GM13976 (cell line): ENCODE measurements at regions not wholly inside any gene's neighbourhood (a gene's known extent, or its start where the extent isn't known, plus 50 kb on each side); places are given as distances from the start of the nearest gene placed in this dataset.

Source experiments
- DNase-seq: peaks from one replicate; pipeline ENCODE4 v3.0.0; 2012; ENCODE audit warnings: low spot score
- in situ Hi-C: fragments of 300-500 bp; cut with MboI; formaldehyde crosslinking; loops from one replicate; pipeline ENCODE4 v1.12.0; 2022; ENCODE audit warnings: low sequenced_read_pairs, mixed read lengths, inconsistent platforms; ENCODE audit not compliant: unreplicated experiment
- TF ChIP-seq, protein P1 (sequence below): IDR thresholded peaks from 2 replicates; pipeline ENCODE4 v1.5.1; 2012; ENCODE audit warnings: borderline replicate concordance, mild to moderate bottlenecking; ENCODE audit not compliant: insufficient read depth; ENCODE audit errors: extremely low read depth, missing control alignments, control extremely low read depth

DNA sequence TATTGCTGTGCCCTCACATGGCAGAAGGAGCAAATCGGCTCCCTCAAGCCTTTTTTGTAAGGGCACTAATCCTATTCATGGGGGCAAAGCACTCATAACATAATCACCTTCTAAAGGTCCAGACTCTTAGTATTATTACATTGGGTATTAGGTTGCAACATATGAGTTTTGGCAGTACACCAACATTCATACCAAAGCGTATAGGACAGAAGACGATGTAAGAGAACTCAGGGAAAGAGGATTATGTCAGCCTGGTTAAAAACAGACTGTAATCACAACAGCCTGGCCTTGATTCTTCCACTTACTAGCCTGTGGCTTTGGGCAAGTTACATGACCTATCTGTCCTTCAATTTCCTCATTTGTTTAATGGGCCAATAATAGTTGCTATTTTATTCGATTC is 828.5 kb upstream of the NECTIN3 start:
- in situ Hi-C loops: no loop called here
- TF ChIP-seq, protein P1, sequence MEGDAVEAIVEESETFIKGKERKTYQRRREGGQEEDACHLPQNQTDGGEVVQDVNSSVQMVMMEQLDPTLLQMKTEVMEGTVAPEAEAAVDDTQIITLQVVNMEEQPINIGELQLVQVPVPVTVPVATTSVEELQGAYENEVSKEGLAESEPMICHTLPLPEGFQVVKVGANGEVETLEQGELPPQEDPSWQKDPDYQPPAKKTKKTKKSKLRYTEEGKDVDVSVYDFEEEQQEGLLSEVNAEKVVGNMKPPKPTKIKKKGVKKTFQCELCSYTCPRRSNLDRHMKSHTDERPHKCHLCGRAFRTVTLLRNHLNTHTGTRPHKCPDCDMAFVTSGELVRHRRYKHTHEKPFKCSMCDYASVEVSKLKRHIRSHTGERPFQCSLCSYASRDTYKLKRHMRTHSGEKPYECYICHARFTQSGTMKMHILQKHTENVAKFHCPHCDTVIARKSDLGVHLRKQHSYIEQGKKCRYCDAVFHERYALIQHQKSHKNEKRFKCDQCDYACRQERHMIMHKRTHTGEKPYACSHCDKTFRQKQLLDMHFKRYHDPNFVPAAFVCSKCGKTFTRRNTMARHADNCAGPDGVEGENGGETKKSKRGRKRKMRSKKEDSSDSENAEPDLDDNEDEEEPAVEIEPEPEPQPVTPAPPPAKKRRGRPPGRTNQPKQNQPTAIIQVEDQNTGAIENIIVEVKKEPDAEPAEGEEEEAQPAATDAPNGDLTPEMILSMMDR: no peak
- no peak for DNase-seq

DNA sequence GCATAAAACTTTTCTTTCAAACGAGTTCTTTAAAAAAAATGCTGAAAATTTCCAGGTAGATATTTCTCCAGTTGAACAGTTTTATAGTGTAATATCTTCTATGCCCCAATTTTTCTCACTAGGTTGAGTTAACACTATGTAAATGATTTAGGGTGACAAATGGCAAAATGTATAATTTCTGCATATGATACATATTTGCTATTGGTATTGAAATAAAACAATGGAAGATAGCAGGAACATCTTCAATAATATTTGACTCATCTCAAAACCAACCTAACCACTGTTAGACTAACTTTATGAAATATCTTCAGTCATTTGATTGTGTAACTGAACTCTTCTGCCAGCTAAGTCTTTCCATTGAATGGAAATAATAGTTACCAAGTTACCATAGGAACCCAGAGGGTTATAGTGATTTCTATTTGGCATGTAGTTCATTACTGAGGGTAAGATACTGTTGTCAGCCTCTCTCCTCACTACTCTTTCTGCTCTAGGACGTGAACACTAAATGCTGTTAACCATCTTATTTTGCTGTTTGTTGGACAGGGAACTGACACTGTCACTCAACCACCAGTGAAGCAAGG is 824.7 kb upstream of the NECTIN3 start:
- no peak for DNase-seq
- TF ChIP-seq, protein P1: no peak
- in situ Hi-C loops: no loop called here

DNA sequence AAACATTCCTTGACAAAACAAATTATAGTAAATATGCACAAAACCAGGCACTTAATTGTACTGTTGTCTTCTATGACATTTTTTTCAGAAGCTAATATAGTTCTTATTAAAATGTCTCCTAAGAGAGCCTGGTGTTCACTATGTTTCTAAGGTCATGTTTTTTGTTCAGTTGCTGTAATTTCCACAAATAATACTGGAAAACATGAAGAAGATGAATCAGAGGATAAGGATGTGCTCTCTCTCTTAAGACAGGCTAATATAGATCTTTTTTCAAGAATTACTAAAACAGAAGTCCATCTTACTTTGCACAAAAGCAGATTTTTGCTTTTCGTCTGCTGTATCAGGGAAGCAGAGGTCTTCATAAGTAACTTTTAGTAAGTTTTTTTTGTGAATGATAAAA is 823.0 kb upstream of the NECTIN3 start:
- in situ Hi-C loops: no loop called here
- TF ChIP-seq, protein P1: no peak
- no peak for DNase-seq

DNA sequence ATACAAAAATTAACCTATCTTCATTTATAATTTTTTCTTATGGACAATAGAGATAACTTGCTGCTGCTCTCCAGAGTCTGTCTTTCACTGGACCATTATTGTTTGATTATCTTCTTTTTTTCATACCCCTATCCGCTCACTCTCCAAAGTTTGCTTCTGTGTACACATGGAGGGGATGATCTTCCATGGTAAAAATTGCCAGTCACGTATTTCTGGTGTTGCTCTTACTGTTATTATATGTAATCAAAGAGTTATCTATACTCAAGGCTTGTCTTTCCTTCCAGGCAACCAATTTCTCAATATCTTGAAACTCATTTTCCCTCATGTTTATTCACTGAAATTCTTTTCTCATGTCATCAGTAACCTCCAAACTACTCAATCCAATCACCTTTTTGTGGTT is 817.8 kb upstream of the NECTIN3 start:
- TF ChIP-seq, protein P1: no peak
- in situ Hi-C loops: no loop called here
- no peak for DNase-seq

DNA sequence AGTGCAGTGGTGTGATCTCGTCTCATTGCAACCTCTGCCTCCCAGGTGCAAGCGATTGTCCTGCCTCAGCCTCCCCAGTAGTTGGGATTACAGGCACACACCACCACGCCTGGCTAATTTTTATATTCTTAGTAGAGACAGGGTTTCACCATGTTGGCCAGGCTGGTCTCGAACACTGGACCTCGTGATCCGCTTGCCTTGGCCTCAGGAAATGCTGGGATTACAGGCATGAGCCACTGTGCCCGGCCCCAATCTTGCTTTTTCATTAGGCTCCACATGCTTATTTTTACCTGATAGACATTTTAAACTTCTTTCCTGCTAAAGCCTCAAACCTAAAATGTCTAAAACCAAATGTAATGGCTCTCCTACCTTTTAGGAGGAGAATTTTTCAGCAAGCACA is 817.0 kb upstream of the NECTIN3 start:
- in situ Hi-C loops: no loop called here
- TF ChIP-seq, protein P1: no peak
- DNase-seq: no peak

DNA sequence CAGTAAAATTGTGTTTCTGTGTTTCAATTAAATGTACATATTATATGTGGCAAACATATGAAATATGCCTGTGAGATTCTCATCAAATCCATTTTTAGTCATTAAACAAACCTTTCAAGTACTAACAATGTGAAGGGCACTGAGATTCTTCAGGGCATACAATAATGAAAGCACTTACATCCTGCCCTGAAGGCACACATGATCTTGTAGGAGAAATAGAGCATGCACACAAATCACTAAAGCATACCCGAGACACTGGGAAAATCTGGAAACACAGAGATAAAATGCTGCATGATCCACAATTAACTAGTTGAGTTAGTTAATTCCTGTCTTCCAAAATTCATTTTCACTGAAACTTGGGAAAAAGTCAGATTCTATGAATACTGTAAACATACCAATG is 810.5 kb upstream of the NECTIN3 start:
- no peak for DNase-seq
- TF ChIP-seq, protein P1: no peak
- in situ Hi-C loops: no loop called here
